ENCODE measurements at regions not wholly inside any gene's neighbourhood (a gene's known extent, or its start where the extent isn't known, plus 50 kb on each side); places are given as distances from the start of the nearest gene placed in this dataset.

DNA sequence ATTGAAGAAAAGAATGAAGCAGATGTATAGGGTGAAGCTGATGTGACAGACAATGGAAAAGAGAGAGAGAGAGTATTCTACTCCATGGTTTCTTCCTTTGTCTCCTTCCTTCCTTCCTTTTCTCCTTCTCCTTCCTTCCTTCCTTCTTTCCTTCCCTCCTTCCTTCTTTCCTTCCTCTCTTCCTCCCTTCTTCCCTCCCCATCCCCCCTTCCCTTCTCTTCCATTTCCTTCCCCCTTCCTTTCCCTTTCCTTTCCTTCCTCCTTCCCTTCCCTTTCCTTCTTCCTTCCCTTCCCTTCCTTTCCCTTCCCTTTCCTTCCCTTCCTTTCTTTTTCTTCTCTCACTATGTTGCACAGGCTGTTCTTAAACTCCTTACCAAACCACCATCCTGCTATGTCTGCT lies 55.7 kb upstream of the GPR139 start:
- ATAC-seq, result no peak
- TF ChIP-seq SNAI2 (CRISPR knock-in tag; IDR thresholded peaks at IDR 0.05) (no peak), TOX (CRISPR knock-in tag; IDR thresholded peaks at IDR 0.05; ENCODE audit: borderline replicate concordance) (no peak), OSR1 (CRISPR knock-in tag; IDR thresholded peaks at IDR 0.05) (no peak), ZNF8 (CRISPR knock-in tag; IDR thresholded peaks at IDR 0.05) (no peak), ZFP30 (CRISPR knock-in tag; IDR thresholded peaks at IDR 0.05) (no peak), ZFP3 (CRISPR knock-in tag; IDR thresholded peaks at IDR 0.05) (no peak), PPARA (CRISPR knock-in tag; IDR thresholded peaks at IDR 0.05; ENCODE audit: borderline replicate concordance) (no peak), GLIS3 (CRISPR knock-in tag; IDR thresholded peaks at IDR 0.05) (no peak), TCF4 (CRISPR knock-in tag; IDR thresholded peaks at IDR 0.05; ENCODE audit: borderline replicate concordance) (no peak), ZNF70 (CRISPR knock-in tag; IDR thresholded peaks at IDR 0.05) (no peak), ZNF565 (CRISPR knock-in tag; conservative IDR thresholded peaks at IDR 0.05; ENCODE audit: low read depth) (no peak), ISL1 (CRISPR knock-in tag; IDR thresholded peaks at IDR 0.05) (no peak), CSDC2 (CRISPR knock-in tag; IDR thresholded peaks at IDR 0.05) (no peak), ZC3H10 (CRISPR knock-in tag; IDR thresholded peaks at IDR 0.05) (no peak), ARNTL (CRISPR knock-in tag; IDR thresholded peaks at IDR 0.05; ENCODE audit: borderline replicate concordance, low read depth) (no peak)
- TF ChIP-seq, protein P1, sequence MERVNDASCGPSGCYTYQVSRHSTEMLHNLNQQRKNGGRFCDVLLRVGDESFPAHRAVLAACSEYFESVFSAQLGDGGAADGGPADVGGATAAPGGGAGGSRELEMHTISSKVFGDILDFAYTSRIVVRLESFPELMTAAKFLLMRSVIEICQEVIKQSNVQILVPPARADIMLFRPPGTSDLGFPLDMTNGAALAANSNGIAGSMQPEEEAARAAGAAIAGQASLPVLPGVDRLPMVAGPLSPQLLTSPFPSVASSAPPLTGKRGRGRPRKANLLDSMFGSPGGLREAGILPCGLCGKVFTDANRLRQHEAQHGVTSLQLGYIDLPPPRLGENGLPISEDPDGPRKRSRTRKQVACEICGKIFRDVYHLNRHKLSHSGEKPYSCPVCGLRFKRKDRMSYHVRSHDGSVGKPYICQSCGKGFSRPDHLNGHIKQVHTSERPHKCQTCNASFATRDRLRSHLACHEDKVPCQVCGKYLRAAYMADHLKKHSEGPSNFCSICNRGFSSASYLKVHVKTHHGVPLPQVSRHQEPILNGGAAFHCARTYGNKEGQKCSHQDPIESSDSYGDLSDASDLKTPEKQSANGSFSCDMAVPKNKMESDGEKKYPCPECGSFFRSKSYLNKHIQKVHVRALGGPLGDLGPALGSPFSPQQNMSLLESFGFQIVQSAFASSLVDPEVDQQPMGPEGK (CRISPR knock-in tag; IDR thresholded peaks at IDR 0.05; ENCODE audit: borderline replicate concordance), result no peak
- TF ChIP-seq, protein P2, sequence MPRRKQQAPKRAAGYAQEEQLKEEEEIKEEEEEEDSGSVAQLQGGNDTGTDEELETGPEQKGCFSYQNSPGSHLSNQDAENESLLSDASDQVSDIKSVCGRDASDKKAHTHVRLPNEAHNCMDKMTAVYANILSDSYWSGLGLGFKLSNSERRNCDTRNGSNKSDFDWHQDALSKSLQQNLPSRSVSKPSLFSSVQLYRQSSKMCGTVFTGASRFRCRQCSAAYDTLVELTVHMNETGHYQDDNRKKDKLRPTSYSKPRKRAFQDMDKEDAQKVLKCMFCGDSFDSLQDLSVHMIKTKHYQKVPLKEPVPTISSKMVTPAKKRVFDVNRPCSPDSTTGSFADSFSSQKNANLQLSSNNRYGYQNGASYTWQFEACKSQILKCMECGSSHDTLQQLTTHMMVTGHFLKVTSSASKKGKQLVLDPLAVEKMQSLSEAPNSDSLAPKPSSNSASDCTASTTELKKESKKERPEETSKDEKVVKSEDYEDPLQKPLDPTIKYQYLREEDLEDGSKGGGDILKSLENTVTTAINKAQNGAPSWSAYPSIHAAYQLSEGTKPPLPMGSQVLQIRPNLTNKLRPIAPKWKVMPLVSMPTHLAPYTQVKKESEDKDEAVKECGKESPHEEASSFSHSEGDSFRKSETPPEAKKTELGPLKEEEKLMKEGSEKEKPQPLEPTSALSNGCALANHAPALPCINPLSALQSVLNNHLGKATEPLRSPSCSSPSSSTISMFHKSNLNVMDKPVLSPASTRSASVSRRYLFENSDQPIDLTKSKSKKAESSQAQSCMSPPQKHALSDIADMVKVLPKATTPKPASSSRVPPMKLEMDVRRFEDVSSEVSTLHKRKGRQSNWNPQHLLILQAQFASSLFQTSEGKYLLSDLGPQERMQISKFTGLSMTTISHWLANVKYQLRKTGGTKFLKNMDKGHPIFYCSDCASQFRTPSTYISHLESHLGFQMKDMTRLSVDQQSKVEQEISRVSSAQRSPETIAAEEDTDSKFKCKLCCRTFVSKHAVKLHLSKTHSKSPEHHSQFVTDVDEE (CRISPR knock-in tag; IDR thresholded peaks at IDR 0.05), result no peak
